Epithelial cell of proximal tubule (primary cell): ENCODE measurements at regions not wholly inside any gene's neighbourhood (a gene's known extent, or its start where the extent isn't known, plus 50 kb on each side); places are given as distances from the start of the nearest gene placed in this dataset.

Experiments used
- DNase-seq: peaks from one replicate; pipeline ENCODE4 v3.0.0-alpha.2; 2011; ENCODE audit warnings: low read depth
- H3K4me3 ChIP-seq: 2 replicates; pipeline ENCODE4 v1.5.1; 2011; ENCODE audit warnings: low read depth, mild to moderate bottlenecking, low read length
- TF ChIP-seq, protein P1 (sequence below): conservative IDR thresholded peaks from 2 replicates; pipeline ENCODE4 v1.5.1; 2012; ENCODE audit warnings: low read depth, mild to moderate bottlenecking, low read length

DNA sequence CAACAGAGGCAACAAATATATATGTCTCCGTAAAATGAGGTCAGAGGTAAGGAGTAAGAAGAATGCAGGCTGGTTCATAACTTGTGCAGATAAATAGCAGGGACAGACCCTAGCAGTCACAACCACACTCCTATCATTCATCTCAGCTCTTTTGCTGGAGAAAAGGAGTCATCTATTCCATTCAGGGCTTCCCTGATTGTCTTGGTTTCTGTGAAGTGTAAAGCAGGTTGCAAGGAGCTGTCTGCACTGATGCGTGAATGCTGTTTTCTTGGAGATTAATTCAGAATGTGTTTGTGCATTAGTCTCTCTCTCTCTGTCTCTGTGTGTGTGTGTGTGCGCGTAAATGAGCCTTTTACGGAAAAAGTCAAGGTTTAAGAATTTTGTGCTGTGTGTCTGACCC, 643.3 kb upstream of the SORCS1 start:
- H3K4me3 ChIP-seq: no peak overlapping the region
- TF ChIP-seq, protein P1, sequence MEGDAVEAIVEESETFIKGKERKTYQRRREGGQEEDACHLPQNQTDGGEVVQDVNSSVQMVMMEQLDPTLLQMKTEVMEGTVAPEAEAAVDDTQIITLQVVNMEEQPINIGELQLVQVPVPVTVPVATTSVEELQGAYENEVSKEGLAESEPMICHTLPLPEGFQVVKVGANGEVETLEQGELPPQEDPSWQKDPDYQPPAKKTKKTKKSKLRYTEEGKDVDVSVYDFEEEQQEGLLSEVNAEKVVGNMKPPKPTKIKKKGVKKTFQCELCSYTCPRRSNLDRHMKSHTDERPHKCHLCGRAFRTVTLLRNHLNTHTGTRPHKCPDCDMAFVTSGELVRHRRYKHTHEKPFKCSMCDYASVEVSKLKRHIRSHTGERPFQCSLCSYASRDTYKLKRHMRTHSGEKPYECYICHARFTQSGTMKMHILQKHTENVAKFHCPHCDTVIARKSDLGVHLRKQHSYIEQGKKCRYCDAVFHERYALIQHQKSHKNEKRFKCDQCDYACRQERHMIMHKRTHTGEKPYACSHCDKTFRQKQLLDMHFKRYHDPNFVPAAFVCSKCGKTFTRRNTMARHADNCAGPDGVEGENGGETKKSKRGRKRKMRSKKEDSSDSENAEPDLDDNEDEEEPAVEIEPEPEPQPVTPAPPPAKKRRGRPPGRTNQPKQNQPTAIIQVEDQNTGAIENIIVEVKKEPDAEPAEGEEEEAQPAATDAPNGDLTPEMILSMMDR: no peak
- no peak for DNase-seq

DNA sequence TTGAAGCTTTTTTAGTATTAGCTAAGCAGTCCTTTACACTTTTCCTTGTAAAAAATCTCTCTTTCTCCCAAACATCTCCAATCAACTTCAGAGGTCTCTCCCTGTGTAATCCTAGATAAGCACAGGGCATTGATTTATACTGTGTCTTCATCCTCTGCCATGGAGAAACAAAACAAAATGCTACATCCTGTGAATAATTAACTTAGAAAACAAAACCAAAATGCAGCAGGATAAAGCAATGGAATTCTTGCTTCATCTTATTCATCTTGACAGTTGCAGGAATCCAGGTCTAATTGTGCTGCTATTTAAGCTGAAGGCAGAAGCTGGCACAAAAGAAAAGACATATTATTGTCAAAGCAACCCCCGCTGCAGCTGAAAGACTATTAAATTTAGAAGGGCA, 641.5 kb upstream of the SORCS1 start:
- DNase-seq: no peak
- H3K4me3 ChIP-seq: no peak overlapping the region
- TF ChIP-seq, protein P1: no peak

DNA sequence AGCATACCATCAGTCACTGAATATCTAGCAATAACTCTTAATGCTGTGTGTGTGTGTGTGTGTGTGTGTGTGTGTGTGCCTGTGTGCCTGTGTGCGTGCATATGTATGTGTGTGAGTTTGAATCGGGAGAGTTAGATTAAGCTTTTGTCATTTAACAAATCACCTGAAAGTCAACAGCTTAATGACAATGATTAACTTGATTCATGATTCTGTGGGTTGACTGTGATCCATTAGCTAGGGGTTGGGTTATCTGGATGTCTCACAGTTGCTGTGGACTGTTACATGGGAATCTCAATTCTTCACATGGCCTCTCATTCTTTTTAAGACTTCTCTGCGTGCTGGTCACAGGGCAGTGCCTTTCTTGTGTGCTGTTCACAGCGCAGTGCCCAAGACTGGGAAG, 639.0 kb upstream of the SORCS1 start:
- TF ChIP-seq, protein P1: no peak
- no peak for DNase-seq

DNA sequence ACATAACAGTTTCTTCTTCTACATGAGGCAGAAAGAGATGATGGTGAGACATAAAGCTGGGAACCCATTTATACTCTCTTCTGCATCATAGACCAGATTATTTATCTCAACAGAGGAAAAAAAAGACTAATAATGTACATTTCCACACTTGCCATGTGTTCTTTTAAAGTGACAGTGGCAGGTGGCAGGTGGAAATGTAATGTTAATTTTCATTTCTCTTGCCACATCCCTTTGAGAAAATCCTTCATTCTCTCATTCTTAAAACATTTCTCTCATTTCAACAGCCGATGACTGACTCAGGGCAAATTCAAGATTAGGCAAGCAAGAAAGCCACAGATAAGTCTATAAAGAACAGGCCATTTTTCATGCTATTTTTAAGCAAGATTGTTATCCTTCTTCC, 635.6 kb upstream of the SORCS1 start:
- DNase-seq: no peak
- TF ChIP-seq, protein P1: no peak
- no peak overlapping the region for H3K4me3 ChIP-seq

More for the DNA sequence above, 639.0 kb upstream of the SORCS1 start:
- no peak overlapping the region for H3K4me3 ChIP-seq

DNA sequence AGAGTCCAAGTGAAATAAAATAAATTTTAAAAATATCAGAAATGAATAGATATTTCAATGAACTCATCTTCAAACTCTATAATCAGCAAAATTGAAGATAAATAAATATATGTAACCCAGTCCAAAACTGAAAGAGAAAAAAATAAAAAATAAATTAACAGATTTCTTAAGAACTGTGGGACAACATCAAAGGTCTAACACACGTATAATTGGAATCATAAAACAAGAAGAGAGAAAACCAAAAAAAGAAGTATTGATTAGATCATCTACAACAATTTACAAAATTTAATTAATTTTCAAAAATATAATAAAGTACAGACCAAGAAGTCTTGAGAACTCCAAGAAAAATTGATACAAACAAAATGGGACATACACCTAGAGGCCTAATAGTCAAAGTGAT, 625.8 kb upstream of the SORCS1 start:
- TF ChIP-seq, protein P1: no peak
- DNase-seq: no peak
- H3K4me3 ChIP-seq: no peak overlapping the region

DNA sequence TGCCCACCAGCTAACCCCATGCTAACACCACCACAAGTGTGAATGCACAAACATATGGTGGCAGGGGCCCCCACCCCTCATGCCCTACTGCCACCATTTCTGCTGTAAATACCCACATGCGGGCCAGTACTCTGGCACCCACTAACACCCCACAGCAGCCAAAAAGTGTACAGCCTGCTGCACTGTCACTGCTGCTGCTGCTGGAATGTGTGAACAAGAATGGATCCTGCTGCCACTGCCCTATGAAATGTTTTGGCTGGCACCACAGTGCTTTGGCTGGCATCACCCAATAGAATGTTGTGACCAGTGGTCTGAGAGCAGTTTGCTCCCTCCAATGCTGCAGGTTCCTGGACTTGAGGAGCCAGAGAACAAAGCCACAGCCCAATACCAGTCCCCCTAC, 606.6 kb upstream of the SORCS1 start:
- TF ChIP-seq, protein P1: no peak
- no peak for DNase-seq
- H3K4me3 ChIP-seq: no peak overlapping the region

DNA sequence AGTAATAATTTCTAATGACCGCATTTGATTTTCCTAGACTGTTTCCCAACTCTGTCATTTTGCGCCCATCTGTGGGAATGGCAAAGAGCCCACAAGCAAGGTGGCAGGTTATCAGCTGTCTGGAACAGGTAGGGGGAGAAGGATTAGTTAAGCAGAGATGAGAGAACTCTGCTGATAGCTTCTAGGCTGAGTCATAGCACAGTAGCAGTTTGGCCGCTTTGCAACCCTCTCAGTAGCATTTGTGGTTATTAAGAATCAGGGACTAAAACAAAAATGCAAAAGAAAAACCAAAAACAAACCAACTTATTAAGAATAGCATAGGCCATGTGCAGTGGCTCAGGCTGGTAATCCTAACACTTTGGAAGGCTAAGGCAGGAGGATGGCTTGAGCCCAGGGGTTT, 602.7 kb upstream of the SORCS1 start:
- DNase-seq: no peak
- H3K4me3 ChIP-seq: no peak overlapping the region
- TF ChIP-seq, protein P1: no peak
